ENCODE measurements at regions not wholly inside any gene's neighbourhood (a gene's known extent, or its start where the extent isn't known, plus 50 kb on each side); places are given as distances from the start of the nearest gene placed in this dataset.

DNA sequence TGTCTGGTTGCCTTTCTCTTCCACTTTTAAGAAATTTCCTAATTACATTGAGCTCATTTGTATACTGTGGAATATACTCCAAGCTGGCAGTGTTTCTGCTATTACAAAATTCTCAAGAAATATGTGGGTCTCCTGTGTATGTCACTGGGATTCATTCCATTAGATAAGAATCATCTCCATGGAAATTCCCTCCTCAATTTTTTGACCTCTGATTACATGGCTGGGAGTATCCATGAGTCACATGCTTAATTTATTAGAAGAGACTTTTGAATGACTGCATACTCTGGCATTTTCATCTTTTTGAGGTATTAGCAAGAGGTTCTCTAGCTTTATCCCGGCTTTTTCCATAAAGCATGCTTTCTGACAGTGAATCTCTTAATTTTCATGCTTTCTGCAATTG is 665.5 kb upstream of the CNTNAP5 start:
- no peak overlapping the region for H3K4me3 ChIP-seq
- no peaks in the 10 kb centered on the region for H3K27me3 ChIP-seq (ENCODE audit: control insufficient read depth in 3 of 3, insufficient read depth in 3 of 3, low read length in 2 of 3)
- no peaks in the 10 kb centered on the region for H3K36me3 ChIP-seq (ENCODE audit: control insufficient read depth in 4 of 4, insufficient read depth in 4 of 4, low read length in 4 of 4)
- H3K27ac ChIP-seq (ENCODE audit: low read depth in 1 of 2, low read length in 1 of 2): no peak overlapping the region
- DNase-seq (no peak), ATAC-seq (ENCODE audit: insufficient read depth, low FRiP score) (no peak)
- peaks cover 0 to 7% (median 1%) of the 10 kb centered on the region in 4 donors for H3K9me3 ChIP-seq (ENCODE audit: control insufficient read depth in 4 of 4, insufficient read depth in 3 of 4, low read length in 3 of 4)
- H3K9ac ChIP-seq (ENCODE audit: insufficient read depth in 1 of 2, low read length in 2 of 2): no peak overlapping the region
- TF ChIP-seq, protein P1, sequence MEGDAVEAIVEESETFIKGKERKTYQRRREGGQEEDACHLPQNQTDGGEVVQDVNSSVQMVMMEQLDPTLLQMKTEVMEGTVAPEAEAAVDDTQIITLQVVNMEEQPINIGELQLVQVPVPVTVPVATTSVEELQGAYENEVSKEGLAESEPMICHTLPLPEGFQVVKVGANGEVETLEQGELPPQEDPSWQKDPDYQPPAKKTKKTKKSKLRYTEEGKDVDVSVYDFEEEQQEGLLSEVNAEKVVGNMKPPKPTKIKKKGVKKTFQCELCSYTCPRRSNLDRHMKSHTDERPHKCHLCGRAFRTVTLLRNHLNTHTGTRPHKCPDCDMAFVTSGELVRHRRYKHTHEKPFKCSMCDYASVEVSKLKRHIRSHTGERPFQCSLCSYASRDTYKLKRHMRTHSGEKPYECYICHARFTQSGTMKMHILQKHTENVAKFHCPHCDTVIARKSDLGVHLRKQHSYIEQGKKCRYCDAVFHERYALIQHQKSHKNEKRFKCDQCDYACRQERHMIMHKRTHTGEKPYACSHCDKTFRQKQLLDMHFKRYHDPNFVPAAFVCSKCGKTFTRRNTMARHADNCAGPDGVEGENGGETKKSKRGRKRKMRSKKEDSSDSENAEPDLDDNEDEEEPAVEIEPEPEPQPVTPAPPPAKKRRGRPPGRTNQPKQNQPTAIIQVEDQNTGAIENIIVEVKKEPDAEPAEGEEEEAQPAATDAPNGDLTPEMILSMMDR (IDR thresholded peaks at IDR 0.05; ENCODE audit: control extremely low read depth, extremely low read depth): no peak
- H3K4me1 ChIP-seq (ENCODE audit: control insufficient read depth in 5 of 5, insufficient read depth in 5 of 5, low read length in 5 of 5): no peaks in the 10 kb centered on the region
- WGBS, 2 donors: 89 to 93% methylated on average over 1 of the region's 1 CpG

DNA sequence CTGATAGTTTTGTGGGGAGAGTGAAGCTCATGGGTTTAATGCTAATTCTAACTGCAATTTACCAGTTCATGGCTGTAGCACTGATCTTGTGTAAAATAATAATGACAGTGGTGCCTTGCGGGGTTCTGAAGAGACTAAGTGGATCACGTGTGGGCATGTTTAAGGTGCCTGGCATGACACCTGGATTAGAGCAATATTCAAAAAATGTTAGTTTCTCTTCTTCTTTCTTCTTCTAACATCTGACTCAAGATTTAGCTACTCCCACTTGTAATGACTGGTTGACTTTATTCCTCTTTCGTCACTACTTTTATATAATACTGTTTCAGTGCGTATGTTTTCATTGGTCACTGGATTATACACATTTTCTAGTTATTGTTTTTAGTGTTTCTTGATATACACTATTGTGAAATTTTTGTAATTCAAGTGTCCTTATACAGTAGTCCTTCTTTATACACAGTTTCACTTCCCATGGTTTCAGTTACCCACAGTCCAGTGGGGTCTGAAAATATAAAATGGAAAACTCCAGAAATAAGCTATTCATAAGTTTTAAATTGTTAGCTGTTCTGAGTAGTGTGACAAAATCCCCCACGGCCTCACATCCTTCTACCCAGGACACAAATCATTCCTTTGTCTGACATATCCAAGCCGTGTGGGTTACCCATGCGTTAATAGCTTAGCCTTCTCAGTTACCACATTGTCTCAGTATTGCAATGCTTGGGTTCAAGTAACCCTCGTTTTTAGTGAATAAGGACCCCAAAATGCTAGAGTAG is 662.2 kb upstream of the CNTNAP5 start:
- H3K9ac ChIP-seq (ENCODE audit: insufficient read depth in 1 of 2, low read length in 2 of 2): no peak overlapping the region
- TF ChIP-seq, protein P1 (IDR thresholded peaks at IDR 0.05; ENCODE audit: control extremely low read depth, extremely low read depth): no peak
- no peaks in the 10 kb centered on the region for H3K27me3 ChIP-seq (ENCODE audit: control insufficient read depth in 3 of 3, insufficient read depth in 3 of 3, low read length in 2 of 3)
- peaks cover 0 to 6% (median 0%) of the 10 kb centered on the region in 5 donors for H3K4me1 ChIP-seq (ENCODE audit: control insufficient read depth in 5 of 5, insufficient read depth in 5 of 5, low read length in 5 of 5)
- no peak overlapping the region for H3K4me3 ChIP-seq
- 78 to 81% methylated on average over 8 of the region's 8 CpGs for WGBS, 2 donors
- no peak for DNase-seq
- H3K36me3 ChIP-seq (ENCODE audit: control insufficient read depth in 4 of 4, insufficient read depth in 4 of 4, low read length in 4 of 4): no peaks in the 10 kb centered on the region
- H3K27ac ChIP-seq (ENCODE audit: low read depth in 1 of 2, low read length in 1 of 2): no peak overlapping the region
- H3K9me3 ChIP-seq (ENCODE audit: control insufficient read depth in 4 of 4, insufficient read depth in 3 of 4, low read length in 3 of 4): peaks cover 0 to 7% (median 1%) of the 10 kb centered on the region in 4 donors
- no peak for ATAC-seq (ENCODE audit: insufficient read depth, low FRiP score)

DNA sequence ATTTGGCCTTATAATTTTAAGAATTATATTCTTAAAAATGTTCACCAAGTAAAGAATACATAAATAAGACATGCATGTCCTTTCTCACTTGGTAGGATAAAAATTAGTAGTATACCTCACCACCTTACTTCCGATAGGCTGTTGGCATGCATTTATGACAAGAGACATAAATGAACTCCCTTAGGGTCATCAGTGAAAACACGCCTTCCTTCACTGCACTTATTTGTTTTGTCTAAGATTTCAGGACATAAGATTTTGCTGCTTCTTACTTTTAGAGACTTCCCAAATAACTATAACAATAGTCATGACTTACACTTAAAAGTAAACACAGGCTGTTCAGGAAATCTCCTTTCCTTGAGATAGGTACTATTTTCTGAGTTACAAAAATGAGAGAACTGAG is 661.3 kb upstream of the CNTNAP5 start:
- ATAC-seq (ENCODE audit: insufficient read depth, low FRiP score): no peak
- Histone ChIP-seq H3K27me3 (ENCODE audit: control insufficient read depth in 3 of 3, insufficient read depth in 3 of 3, low read length in 2 of 3) (no peaks in the 10 kb centered on the region), H3K4me1 (ENCODE audit: control insufficient read depth in 5 of 5, insufficient read depth in 5 of 5, low read length in 5 of 5) (peaks cover 0 to 6% (median 0%) of the 10 kb centered on the region in 5 donors), H3K4me3 (no peak overlapping the region), H3K36me3 (ENCODE audit: control insufficient read depth in 4 of 4, insufficient read depth in 4 of 4, low read length in 4 of 4) (no peaks in the 10 kb centered on the region), H3K9ac (ENCODE audit: insufficient read depth in 1 of 2, low read length in 2 of 2) (no peak overlapping the region), H3K27ac (ENCODE audit: low read depth in 1 of 2, low read length in 1 of 2) (no peak overlapping the region), H3K9me3 (ENCODE audit: control insufficient read depth in 4 of 4, insufficient read depth in 3 of 4, low read length in 3 of 4) (peaks cover 0 to 7% (median 1%) of the 10 kb centered on the region in 4 donors)
- TF ChIP-seq, protein P1 (IDR thresholded peaks at IDR 0.05; ENCODE audit: control extremely low read depth, extremely low read depth): no peak
- WGBS, 2 donors: 64 to 66% methylated on average over 2 of the region's 2 CpGs
- no peak for DNase-seq
